H9 (cell line): ENCODE measurements at regions not wholly inside any gene's neighbourhood (a gene's known extent, or its start where the extent isn't known, plus 50 kb on each side); places are given as distances from the start of the nearest gene placed in this dataset.

Experiments used
- DNase-seq: peaks from one replicate; pipeline ENCODE4 v3.0.0-alpha.2; 2017
- H2AFZ ChIP-seq: one replicate; pipeline ENCODE4 v1.6.1; 2013; ENCODE audit warnings: mild to moderate bottlenecking, low read length, control low read depth, moderate library complexity
- H2AK5ac ChIP-seq: 2 replicates; pipeline ENCODE4 v1.6.1; 2013; ENCODE audit warnings: low read length, control low read depth, mixed read lengths; ENCODE audit not compliant: insufficient read length
- H2BK120ac ChIP-seq: one replicate; pipeline ENCODE4 v1.6.1; 2013; ENCODE audit warnings: low read depth, mild to moderate bottlenecking, low read length, control low read depth, inconsistent platforms; ENCODE audit not compliant: poor library complexity, severe bottlenecking
- H2BK12ac ChIP-seq: 2 replicates; pipeline ENCODE4 v1.6.1; 2013; ENCODE audit warnings: low read length, control low read depth, mixed read lengths, low read depth; ENCODE audit not compliant: insufficient read length
- H2BK15ac ChIP-seq: 2 replicates; pipeline ENCODE4 v1.6.1; 2013; ENCODE audit warnings: low read depth, low read length, control low read depth
- H2BK20ac ChIP-seq: one replicate; pipeline ENCODE4 v1.6.1; 2013; ENCODE audit warnings: low read depth, mild to moderate bottlenecking, low read length, control low read depth, inconsistent platforms; ENCODE audit not compliant: poor library complexity, severe bottlenecking
- H2BK5ac ChIP-seq: 2 replicates; pipeline ENCODE4 v1.6.1; 2013; ENCODE audit warnings: low read length, control low read depth, mixed read lengths; ENCODE audit not compliant: insufficient read length
- H3K14ac ChIP-seq: 2 replicates; pipeline ENCODE4 v1.6.1; 2013; ENCODE audit warnings: low read length, control low read depth; ENCODE audit not compliant: insufficient read depth
- H3K18ac ChIP-seq: 2 replicates; pipeline ENCODE4 v1.6.1; 2013; ENCODE audit warnings: low read depth, mild to moderate bottlenecking, mixed read lengths, low read length, control low read depth; ENCODE audit not compliant: insufficient read length
- H3K23ac ChIP-seq: 2 replicates; pipeline ENCODE4 v1.6.1; 2013; ENCODE audit warnings: low read length, control low read depth, mixed read lengths, low read depth; ENCODE audit not compliant: insufficient read length
- H3K23me2 ChIP-seq: 2 replicates; pipeline ENCODE4 v1.6.1; 2013; ENCODE audit warnings: low read depth, mild to moderate bottlenecking, mixed read lengths, low read length, control low read depth; ENCODE audit not compliant: insufficient read length, poor library complexity, severe bottlenecking
- H3K27ac ChIP-seq: 2 replicates; pipeline ENCODE4 v1.5.1; 2013; ENCODE audit warnings: low read length, control low read depth, mixed read lengths, low read depth; ENCODE audit not compliant: insufficient read length
- H3K27me3 ChIP-seq: 2 replicates; pipeline ENCODE4 v1.6.1; 2013; ENCODE audit warnings: low read length, control low read depth, inconsistent platforms; ENCODE audit not compliant: insufficient read depth
- H3K4ac ChIP-seq: 2 replicates; pipeline ENCODE4 v1.6.1; 2013; ENCODE audit warnings: low read depth, mild to moderate bottlenecking, control low read depth, inconsistent platforms, low read length, moderate library complexity
- H3K4me1 ChIP-seq: 2 replicates; pipeline ENCODE4 v1.6.1; 2013; ENCODE audit warnings: low read length, control low read depth, inconsistent platforms; ENCODE audit not compliant: insufficient read depth
- H3K4me2 ChIP-seq: 2 replicates; pipeline ENCODE4 v1.6.1; 2013; ENCODE audit warnings: low read length, control low read depth, mixed read lengths; ENCODE audit not compliant: insufficient read length, insufficient read depth
- H3K56ac ChIP-seq: 2 replicates; pipeline ENCODE4 v1.6.1; 2013; ENCODE audit warnings: low read depth, mild to moderate bottlenecking, mixed read lengths, low read length, control low read depth; ENCODE audit not compliant: insufficient read length
- H3K79me1 ChIP-seq: 2 replicates; pipeline ENCODE4 v1.6.1; 2013; ENCODE audit warnings: low read depth, mild to moderate bottlenecking, moderate library complexity, low read length, control low read depth, inconsistent platforms; ENCODE audit not compliant: insufficient read depth, poor library complexity, severe bottlenecking
- H3K79me2 ChIP-seq: 2 replicates; pipeline ENCODE4 v1.6.1; 2013; ENCODE audit warnings: low read length, control low read depth, inconsistent platforms; ENCODE audit not compliant: insufficient read depth
- H3K9ac ChIP-seq: 2 replicates; pipeline ENCODE4 v1.6.1; 2013; ENCODE audit warnings: low read length, control low read depth, mixed read lengths; ENCODE audit not compliant: insufficient read length; ENCODE audit errors: extremely low read depth
- H3K9me3 ChIP-seq: one replicate; pipeline ENCODE4 v1.6.1; 2013; ENCODE audit warnings: low read depth, low read length, inconsistent platforms; ENCODE audit not compliant: control insufficient read depth
- H3T11ph ChIP-seq: one replicate; pipeline ENCODE4 v1.6.1; 2013; ENCODE audit warnings: mild to moderate bottlenecking, low read length, control low read depth, inconsistent platforms
- H4K20me1 ChIP-seq: one replicate; pipeline ENCODE4 v1.6.1; 2013; ENCODE audit not compliant: control insufficient read depth, insufficient read length, insufficient read depth
- H4K5ac ChIP-seq: 2 replicates; pipeline ENCODE4 v1.6.1; 2013; ENCODE audit warnings: low read depth, mild to moderate bottlenecking, mixed read lengths, low read length, control low read depth; ENCODE audit not compliant: insufficient read length
- H4K8ac ChIP-seq: replicated peaks from 2 replicates; pipeline ENCODE4 v1.6.1; 2013; ENCODE audit warnings: low read length, control low read depth, mixed read lengths, low read depth; ENCODE audit not compliant: insufficient read length
- H4K91ac ChIP-seq: 2 replicates; pipeline ENCODE4 v1.6.1; 2013; ENCODE audit warnings: low read depth, mild to moderate bottlenecking, moderate library complexity, mixed read lengths, low read length, control low read depth; ENCODE audit not compliant: insufficient read length
- H3K27ac Mint-ChIP-seq, 3 experiments: 2 replicates in 2 of 3; 3 replicates in 1 of 3; pipeline ENCODE4 v1.8.0; 2020 to 2021; ENCODE audit warnings: mixed read lengths in 3 of 3, mild to moderate bottlenecking in 1 of 3, moderate library complexity in 1 of 3
- H3K27me3 Mint-ChIP-seq: 2 replicates; pipeline ENCODE4 v1.8.0; 2021; ENCODE audit warnings: low read depth, mild to moderate bottlenecking, moderate library complexity, mixed read lengths
- H3K36me3 Mint-ChIP-seq, 3 experiments: 2 replicates in 2 of 3; 3 replicates in 1 of 3; pipeline ENCODE4 v1.8.0; 2020 to 2021; ENCODE audit warnings: low read depth in 3 of 3, mixed read lengths in 3 of 3; ENCODE audit not compliant: insufficient read depth in 1 of 3
- H3K4me1 Mint-ChIP-seq, 2 experiments: 2 replicates each; pipeline ENCODE4 v1.8.0; 2020; ENCODE audit warnings: mixed read lengths in 2 of 2
- H3K4me3 Mint-ChIP-seq, 2 experiments: 2 replicates in 1 of 2; 3 replicates in 1 of 2; pipeline ENCODE4 v1.8.0; 2020 to 2021; ENCODE audit warnings: mild to moderate bottlenecking in 2 of 2, mixed read lengths in 2 of 2, moderate library complexity in 1 of 2
- H3K9me3 Mint-ChIP-seq, 2 experiments: 2 replicates in 1 of 2; 3 replicates in 1 of 2; pipeline ENCODE4 v1.8.0; 2020; ENCODE audit warnings: mild to moderate bottlenecking in 2 of 2, mixed read lengths in 2 of 2, moderate library complexity in 1 of 2
- CTCF ChIP-seq: fragments of 200-600 bp; sonication (generic); conservative IDR thresholded peaks from 3 replicates; pipeline ENCODE4 v1.8.0; 2021; ENCODE audit warnings: antibody characterized with exemption, mild to moderate bottlenecking

GRCh38 chr14:65308536-65308935 lies 104.0 kb upstream of the FUT8 start:
- Mint-ChIP-seq H3K4me1 (peaks cover 15 to 20% of the 10 kb centered on the region in 2 experiments), H3K36me3 (no peaks in the 10 kb centered on the region), H3K9me3 (peaks cover 0 to 3% of the 10 kb centered on the region in 2 experiments; a peak in 2 of 5 replicates), H3K4me3 (no peak overlapping the region), H3K27me3 (no peaks in the 10 kb centered on the region), H3K27ac (no peak overlapping the region)
- Histone ChIP-seq H3K79me2 (no peaks in the 10 kb centered on the region), H4K20me1 (no peaks in the 10 kb centered on the region), H2BK120ac (no peak overlapping the region), H4K5ac (no peak overlapping the region), H3K23me2 (no peaks in the 10 kb centered on the region), H3K27me3 (no peaks in the 10 kb centered on the region), H3K18ac (no peak overlapping the region), H3K79me1 (no peaks in the 10 kb centered on the region), H2BK12ac (no peak overlapping the region), H2AK5ac (no peak overlapping the region), H4K8ac (no peak overlapping the region), H3K56ac (no peak overlapping the region), H2AFZ (no peak overlapping the region), H2BK15ac (no peak overlapping the region), H3K23ac (no peak overlapping the region), H4K91ac (no peak overlapping the region), H3K9ac (no peak overlapping the region), H3T11ph (no peak overlapping the region), H3K4me1 (no peaks in the 10 kb centered on the region; the same call in 1 of the 2 replicates), H3K4ac (no peak overlapping the region), H2BK20ac (no peak overlapping the region), H2BK5ac (no peak overlapping the region), H3K14ac (no peak overlapping the region), H3K27ac (no peak overlapping the region), H3K4me2 (no peak overlapping the region), H3K9me3 (no peaks in the 10 kb centered on the region)
- DNase-seq: no peak
- TF ChIP-seq CTCF: no peak
